GM08714 (cell line): ENCODE measurements at regions not wholly inside any gene's neighbourhood (a gene's known extent, or its start where the extent isn't known, plus 50 kb on each side); places are given as distances from the start of the nearest gene placed in this dataset.

Experiments used
- H3K4me3 ChIP-seq: fragments of 200-500 bp; sonication (Bioruptor generic); 2 replicates; pipeline ENCODE4 v1.5.1; 2014; ENCODE audit warnings: mild to moderate bottlenecking, low read length, inconsistent platforms
- ZNF274 ChIP-seq: IDR thresholded peaks from 2 replicates; pipeline ENCODE4 v1.6.1; 2012; ENCODE audit warnings: mild to moderate bottlenecking, low read depth, low read length

GRCh38 chr9:71403106-71403505 is 281.7 kb upstream of the TRPM3 start:
- TF ChIP-seq ZNF274 = no peak
- no peak overlapping the region for H3K4me3 ChIP-seq

- no peak overlapping the region for H3K4me3 ChIP-seq
- no peak for TF ChIP-seq ZNF274
These were observed 271.6 kb upstream of the TRPM3 start for GRCh38 chr9:71393005-71393404.

- TF ChIP-seq ZNF274 = no peak
- no peak overlapping the region for H3K4me3 ChIP-seq
These were observed 262.9 kb upstream of the TRPM3 start for GRCh38 chr9:71384343-71384742.

- no peak overlapping the region for H3K4me3 ChIP-seq
- no peak for TF ChIP-seq ZNF274
These were observed 262.0 kb upstream of the TRPM3 start for GRCh38 chr9:71383308-71383940.

- no peak for TF ChIP-seq ZNF274
- no peak overlapping the region for H3K4me3 ChIP-seq
These were observed 246.7 kb upstream of the TRPM3 start for GRCh38 chr9:71368157-71368556.

GRCh38 chr9:71364186-71364955 is 242.9 kb upstream of the TRPM3 start:
- no peak for TF ChIP-seq ZNF274
- H3K4me3 ChIP-seq = no peak overlapping the region

- H3K4me3 ChIP-seq = no peak overlapping the region
- TF ChIP-seq ZNF274 = no peak
These were observed 242.0 kb upstream of the TRPM3 start for GRCh38 chr9:71363286-71363961.

GRCh38 chr9:71361357-71361756 is 239.9 kb upstream of the TRPM3 start:
- TF ChIP-seq ZNF274 = no peak
- H3K4me3 ChIP-seq = no peak overlapping the region

- no peak overlapping the region for H3K4me3 ChIP-seq
- TF ChIP-seq ZNF274 = no peak
These were observed 235.9 kb upstream of the TRPM3 start for GRCh38 chr9:71357346-71357745.

- TF ChIP-seq ZNF274 = no peak
- no peak overlapping the region for H3K4me3 ChIP-seq
These were observed 234.5 kb upstream of the TRPM3 start for GRCh38 chr9:71355884-71356283.

GRCh38 chr9:71353720-71354119 is 232.3 kb upstream of the TRPM3 start:
- TF ChIP-seq ZNF274 = no peak
- no peak overlapping the region for H3K4me3 ChIP-seq

- no peak overlapping the region for H3K4me3 ChIP-seq
- no peak for TF ChIP-seq ZNF274
These were observed 231.4 kb upstream of the TRPM3 start for GRCh38 chr9:71352837-71353236.

GRCh38 chr9:71349218-71349617 is 227.8 kb upstream of the TRPM3 start:
- no peak for TF ChIP-seq ZNF274
- no peak overlapping the region for H3K4me3 ChIP-seq

GRCh38 chr9:71333321-71333720 is 211.9 kb upstream of the TRPM3 start:
- H3K4me3 ChIP-seq = no peak overlapping the region
- no peak for TF ChIP-seq ZNF274

GRCh38 chr9:71331603-71332002 is 210.2 kb upstream of the TRPM3 start:
- H3K4me3 ChIP-seq = no peak overlapping the region
- TF ChIP-seq ZNF274 = no peak
